ENCODE measurements at regions not wholly inside any gene's neighbourhood (a gene's known extent, or its start where the extent isn't known, plus 50 kb on each side); places are given as distances from the start of the nearest gene placed in this dataset.

DNA sequence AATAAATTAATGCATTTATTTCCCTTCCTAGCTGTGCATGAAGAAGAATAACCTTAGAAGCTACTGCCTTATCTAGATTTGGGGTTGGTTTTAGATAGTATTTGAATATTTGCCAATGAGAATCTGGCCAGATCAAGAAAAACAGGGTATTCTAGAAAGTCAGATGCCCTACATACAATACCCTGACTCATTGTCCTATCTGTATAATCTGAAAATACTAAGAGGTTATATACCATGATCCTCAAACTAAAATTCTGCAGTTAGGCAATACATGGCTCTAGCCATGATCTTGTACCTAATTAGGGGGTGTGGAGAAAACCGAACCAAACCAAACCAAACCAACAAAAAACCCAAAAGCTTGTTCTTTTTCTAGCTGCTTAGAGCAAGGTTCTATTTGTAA lies 240.4 kb upstream of the LYZL1 start:
- DNase-seq (ENCODE audit: low read depth): no peak
- ChIA-PET POLR2A (no interaction called here), CTCF (no interaction called here)
- no peaks in the 10 kb centered on the region for H3K36me3 ChIP-seq (ENCODE audit: control insufficient read depth, insufficient read depth, low read length)
- H3K27me3 ChIP-seq (ENCODE audit: control insufficient read depth, insufficient read depth, low read length): peaks cover 5% of the 10 kb centered on the region
- TF ChIP-seq CTCF (IDR thresholded peaks at IDR 0.05; ENCODE audit: insufficient read depth, low read depth, low read length): no peak
- H3K4me3 ChIP-seq (ENCODE audit: low read depth, low read length): no peak overlapping the region

DNA sequence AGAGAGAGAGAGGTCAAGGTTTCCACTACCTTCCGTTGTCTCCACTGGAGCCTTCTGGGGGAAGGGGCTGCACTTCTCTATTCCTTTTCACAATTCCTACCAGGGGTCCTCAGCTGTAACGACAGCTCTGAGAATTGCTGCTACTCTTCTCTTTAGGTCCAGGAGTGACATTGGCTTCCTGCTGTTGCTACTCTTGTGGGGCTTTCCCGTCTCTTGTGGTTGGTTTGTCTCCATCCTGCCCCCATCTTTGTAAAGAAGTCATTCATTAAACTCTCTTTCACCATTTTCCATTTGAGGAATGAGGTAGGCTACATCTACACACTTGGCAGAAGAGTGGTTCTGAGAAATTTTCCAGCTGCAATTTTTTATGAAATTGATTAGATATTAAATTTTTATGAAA lies 238.8 kb upstream of the LYZL1 start:
- no peak for DNase-seq (ENCODE audit: low read depth)
- TF ChIP-seq CTCF (IDR thresholded peaks at IDR 0.05; ENCODE audit: insufficient read depth, low read depth, low read length): no peak
- ChIA-PET POLR2A (no interaction called here), CTCF (no interaction called here)
- peaks cover 7% of the 10 kb centered on the region for H3K27me3 ChIP-seq (ENCODE audit: control insufficient read depth, insufficient read depth, low read length)
- H3K36me3 ChIP-seq (ENCODE audit: control insufficient read depth, insufficient read depth, low read length): no peaks in the 10 kb centered on the region
- H3K4me3 ChIP-seq (ENCODE audit: low read depth, low read length): no peak overlapping the region

DNA sequence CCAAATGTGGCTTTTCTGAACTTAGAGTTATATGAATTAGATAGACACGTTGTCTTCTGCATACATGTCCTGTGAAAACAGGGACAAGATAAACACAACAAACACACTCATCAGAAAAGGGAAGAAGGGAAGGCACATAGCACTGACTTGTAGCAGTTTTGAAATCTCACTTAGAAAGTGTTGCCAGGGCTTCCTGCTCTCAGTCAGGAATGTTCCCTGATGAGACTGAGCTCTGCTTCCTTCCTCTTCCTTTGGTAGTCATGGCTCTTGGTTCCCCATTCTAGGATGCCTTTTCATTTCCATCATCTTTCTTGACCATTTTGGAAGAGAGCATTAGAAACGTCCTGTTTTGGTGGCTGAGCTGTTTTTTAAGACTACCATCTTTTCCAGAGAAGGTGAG lies 233.8 kb upstream of the LYZL1 start:
- POLR2A ChIA-PET: no interaction called here
- no peak for TF ChIP-seq CTCF (IDR thresholded peaks at IDR 0.05; ENCODE audit: insufficient read depth, low read depth, low read length)
- peaks cover 4% of the 10 kb centered on the region for H3K27me3 ChIP-seq (ENCODE audit: control insufficient read depth, insufficient read depth, low read length)
- no peaks in the 10 kb centered on the region for H3K36me3 ChIP-seq (ENCODE audit: control insufficient read depth, insufficient read depth, low read length)
- CTCF ChIA-PET: interaction anchor here (0.6 to 1.1 kb wide), 2 partner anchors 8 to 245 kb away, joined by 3 to 5 read pairs; no protein-coding TSS in a partner anchor
- H3K4me3 ChIP-seq (ENCODE audit: low read depth, low read length): no peak overlapping the region
- no peak for DNase-seq (ENCODE audit: low read depth)

DNA sequence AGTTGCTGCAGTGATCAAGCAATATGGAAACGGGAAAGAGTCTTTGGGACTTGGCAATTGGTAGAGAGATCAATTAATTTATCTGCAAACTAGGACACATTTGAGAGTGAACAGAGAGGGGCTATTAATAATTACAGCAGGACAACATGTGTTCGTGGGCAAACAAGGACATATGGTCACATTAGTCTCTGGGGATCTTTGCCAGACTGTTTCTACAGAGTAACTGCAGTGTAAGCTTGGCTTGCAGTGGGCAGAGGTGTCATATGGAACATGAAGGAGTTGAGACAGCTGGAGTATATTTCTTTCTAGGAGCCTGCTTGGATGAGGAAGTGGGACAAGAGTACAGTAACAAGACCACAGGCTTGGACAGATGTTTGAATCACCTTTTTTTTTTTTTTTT lies 232.1 kb upstream of the LYZL1 start:
- ChIA-PET POLR2A (interaction anchor here (0.6 kb wide), 1 partner anchor 110 kb away, joined by 10 read pairs; no protein-coding TSS in a partner anchor), CTCF (interaction anchor here (0.6 to 1.2 kb wide), 2 partner anchors 213 to 379 kb away, joined by 3 read pairs; partner anchors contain the start of gene BAMBI)
- no peaks in the 10 kb centered on the region for H3K36me3 ChIP-seq (ENCODE audit: control insufficient read depth, insufficient read depth, low read length)
- DNase-seq (ENCODE audit: low read depth): no peak
- peaks cover 4% of the 10 kb centered on the region for H3K27me3 ChIP-seq (ENCODE audit: control insufficient read depth, insufficient read depth, low read length)
- TF ChIP-seq CTCF (IDR thresholded peaks at IDR 0.05; ENCODE audit: insufficient read depth, low read depth, low read length): no peak
- no peak overlapping the region for H3K4me3 ChIP-seq (ENCODE audit: low read depth, low read length)

DNA sequence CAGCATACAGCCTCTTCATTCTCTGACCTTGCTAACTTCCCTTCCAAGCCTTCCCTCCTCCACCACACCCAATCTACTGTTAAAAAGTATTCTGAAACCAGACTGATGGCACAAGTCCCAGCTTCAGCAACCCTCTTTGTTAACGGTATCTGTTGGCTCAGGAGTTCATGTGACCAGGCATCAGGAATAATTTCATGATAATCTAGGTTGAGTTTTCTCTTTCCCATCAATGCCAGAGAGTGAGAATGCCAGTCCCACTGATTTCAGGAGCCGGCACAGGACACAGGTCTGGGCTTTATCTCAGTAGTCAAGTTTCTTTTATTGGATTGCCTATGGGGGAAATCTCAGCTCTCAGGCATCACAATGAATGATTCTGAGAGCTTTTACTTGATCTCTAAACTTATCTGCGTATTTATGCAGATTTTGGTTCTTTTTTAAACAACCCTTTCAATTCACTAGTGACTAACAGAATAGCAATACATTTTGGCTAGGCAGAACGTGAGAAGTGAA lies 231.0 kb upstream of the LYZL1 start:
- ChIA-PET CTCF (no interaction called here), POLR2A (no interaction called here)
- no peak overlapping the region for H3K4me3 ChIP-seq (ENCODE audit: low read depth, low read length)
- peaks cover 4% of the 10 kb centered on the region for H3K27me3 ChIP-seq (ENCODE audit: control insufficient read depth, insufficient read depth, low read length)
- H3K36me3 ChIP-seq (ENCODE audit: control insufficient read depth, insufficient read depth, low read length): no peaks in the 10 kb centered on the region
- DNase-seq (ENCODE audit: low read depth): no peak
- TF ChIP-seq CTCF (IDR thresholded peaks at IDR 0.05; ENCODE audit: insufficient read depth, low read depth, low read length): no peak

Data from BJ (cell line).